ENCODE measurements at regions not wholly inside any gene's neighbourhood (a gene's known extent, or its start where the extent isn't known, plus 50 kb on each side); places are given as distances from the start of the nearest gene placed in this dataset.

- Histone ChIP-seq H3K9me3 (ENCODE audit: insufficient read depth, low read depth) (no peaks in the 10 kb centered on the region), H3K4me2 (peak overlapping the region; percentile 75), H3K9me2 (ENCODE audit: insufficient read depth) (no peaks in the 10 kb centered on the region), H2AFZ (peak overlapping the region; percentile 66; the same call in 1 of the 2 replicates), H3K27me3 (ENCODE audit: insufficient read depth, low read depth) (no peaks in the 10 kb centered on the region), H3K36me3 (ENCODE audit: low read depth) (no peaks in the 10 kb centered on the region), H3K4me1 (replicated peaks; ENCODE audit: insufficient read depth) (peaks cover 81% of the 10 kb centered on the region), H4K20me1 (ENCODE audit: insufficient read depth) (no peaks in the 10 kb centered on the region), H3K4me3 (no peak overlapping the region), H3F3A (ENCODE audit: insufficient read depth, low read depth) (peaks cover 55% of the 10 kb centered on the region), H3K27ac (peak overlapping the region; percentile 95), H3K79me2 (ENCODE audit: low read depth) (no peaks in the 10 kb centered on the region)
- CTCF ChIA-PET, result interaction anchor here (0.7 kb wide), 1 partner anchor 643 kb away, joined by 7 read pairs; no protein-coding TSS in a partner anchor
- POLR2A ChIA-PET (ENCODE audit: unreplicated experiment), result no interaction called here
- no peak for DNase-seq
- TF ChIP-seq, protein P1, sequence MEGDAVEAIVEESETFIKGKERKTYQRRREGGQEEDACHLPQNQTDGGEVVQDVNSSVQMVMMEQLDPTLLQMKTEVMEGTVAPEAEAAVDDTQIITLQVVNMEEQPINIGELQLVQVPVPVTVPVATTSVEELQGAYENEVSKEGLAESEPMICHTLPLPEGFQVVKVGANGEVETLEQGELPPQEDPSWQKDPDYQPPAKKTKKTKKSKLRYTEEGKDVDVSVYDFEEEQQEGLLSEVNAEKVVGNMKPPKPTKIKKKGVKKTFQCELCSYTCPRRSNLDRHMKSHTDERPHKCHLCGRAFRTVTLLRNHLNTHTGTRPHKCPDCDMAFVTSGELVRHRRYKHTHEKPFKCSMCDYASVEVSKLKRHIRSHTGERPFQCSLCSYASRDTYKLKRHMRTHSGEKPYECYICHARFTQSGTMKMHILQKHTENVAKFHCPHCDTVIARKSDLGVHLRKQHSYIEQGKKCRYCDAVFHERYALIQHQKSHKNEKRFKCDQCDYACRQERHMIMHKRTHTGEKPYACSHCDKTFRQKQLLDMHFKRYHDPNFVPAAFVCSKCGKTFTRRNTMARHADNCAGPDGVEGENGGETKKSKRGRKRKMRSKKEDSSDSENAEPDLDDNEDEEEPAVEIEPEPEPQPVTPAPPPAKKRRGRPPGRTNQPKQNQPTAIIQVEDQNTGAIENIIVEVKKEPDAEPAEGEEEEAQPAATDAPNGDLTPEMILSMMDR (conservative IDR thresholded peaks at IDR 0.05), result no peak
- no peak for TF ChIP-seq EZH2 (IDR thresholded peaks at IDR 0.05; ENCODE audit: low read depth)
- no TSS peak for BruUV-seq (replicated peaks)
- intact Hi-C loops (cut with micrococcal nuclease; ENCODE audit: unreplicated experiment), result loop anchor here (5.0 to 10.0 kb wide), 3 partner anchors 38 to 165 kb away; no protein-coding TSS in a partner anchor
These were observed 112.3 kb upstream of the NCOR2 start for GRCh38 chr12:124679533-124680371.

DNA sequence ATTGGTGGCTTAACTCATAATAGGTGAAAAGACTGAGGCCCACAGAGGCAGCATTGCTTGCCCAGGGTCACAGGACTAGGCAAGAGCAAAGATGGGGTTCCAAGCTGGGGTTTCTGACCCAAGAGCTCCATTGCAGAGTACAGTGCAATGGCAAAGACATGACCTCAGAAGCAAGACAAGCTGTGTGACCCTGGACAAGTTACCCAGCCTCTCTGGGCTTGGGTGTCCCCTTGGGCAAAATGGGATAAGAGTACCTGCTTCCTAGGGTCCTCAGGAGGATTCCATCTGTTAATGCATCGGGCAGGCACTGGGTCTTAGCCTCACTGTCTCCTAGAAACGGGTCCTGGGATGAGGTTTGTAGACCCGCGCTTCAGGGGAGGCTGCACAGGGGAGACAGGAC is 111.6 kb upstream of the NCOR2 start:
- Histone ChIP-seq H4K20me1 (ENCODE audit: insufficient read depth) (no peaks in the 10 kb centered on the region), H3K9me2 (ENCODE audit: insufficient read depth) (no peaks in the 10 kb centered on the region), H3K9me3 (ENCODE audit: insufficient read depth, low read depth) (no peaks in the 10 kb centered on the region), H3K36me3 (ENCODE audit: low read depth) (no peaks in the 10 kb centered on the region), H3F3A (ENCODE audit: insufficient read depth, low read depth) (peaks cover 48% of the 10 kb centered on the region), H3K4me3 (no peak overlapping the region), H3K4me2 (peak overlapping the region; percentile 47), H3K27ac (peak overlapping the region; percentile 95), H3K27me3 (ENCODE audit: insufficient read depth, low read depth) (no peaks in the 10 kb centered on the region), H2AFZ (peak overlapping the region; percentile 66; the same call in 1 of the 2 replicates), H3K4me1 (replicated peaks; ENCODE audit: insufficient read depth) (peaks cover 74% of the 10 kb centered on the region), H3K79me2 (ENCODE audit: low read depth) (no peaks in the 10 kb centered on the region)
- TF ChIP-seq, protein P1 (conservative IDR thresholded peaks at IDR 0.05), result no peak
- TF ChIP-seq EZH2 (IDR thresholded peaks at IDR 0.05; ENCODE audit: low read depth), result no peak
- DNase-seq, result no peak
- ChIA-PET POLR2A (ENCODE audit: unreplicated experiment) (no interaction called here), CTCF (no interaction called here)
- intact Hi-C loops (cut with micrococcal nuclease; ENCODE audit: unreplicated experiment), result no loop called here
- BruUV-seq (replicated peaks), result no TSS peak

DNA sequence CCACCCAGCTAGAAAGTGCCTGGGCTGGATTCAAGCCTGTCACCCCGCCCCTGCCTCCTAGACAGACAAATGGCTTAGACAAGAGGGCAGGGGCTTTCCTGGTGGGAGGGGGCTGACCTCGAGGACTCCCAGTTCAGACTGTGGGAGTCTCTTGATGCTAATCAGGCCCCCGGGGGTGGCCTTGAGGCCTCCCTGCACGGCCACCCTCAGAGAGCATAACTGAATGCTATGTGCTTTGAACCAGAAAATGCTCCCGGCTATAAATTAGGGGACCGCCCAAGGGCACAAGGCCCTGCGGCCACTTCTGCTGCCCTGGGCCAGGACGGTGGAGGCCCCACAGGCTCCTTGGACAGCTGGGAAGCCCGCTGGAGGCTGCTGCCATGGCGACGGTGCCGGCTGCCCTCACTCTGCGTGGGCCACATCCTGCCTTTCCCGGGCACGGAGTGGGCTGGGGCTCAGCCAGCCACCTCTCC is 111.0 kb upstream of the NCOR2 start:
- no peaks in the 10 kb centered on the region for H3K9me2 ChIP-seq (ENCODE audit: insufficient read depth)
- peaks cover 68% of the 10 kb centered on the region for H3K4me1 ChIP-seq (replicated peaks; ENCODE audit: insufficient read depth)
- H3K4me2 ChIP-seq, result no peak overlapping the region
- ChIA-PET POLR2A (ENCODE audit: unreplicated experiment) (no interaction called here), CTCF (no interaction called here)
- H3K27me3 ChIP-seq (ENCODE audit: insufficient read depth, low read depth), result no peaks in the 10 kb centered on the region
- no TSS peak for BruUV-seq (replicated peaks)
- H3K9me3 ChIP-seq (ENCODE audit: insufficient read depth, low read depth), result no peaks in the 10 kb centered on the region
- no peaks in the 10 kb centered on the region for H3K36me3 ChIP-seq (ENCODE audit: low read depth)
- TF ChIP-seq, protein P1 (conservative IDR thresholded peaks at IDR 0.05), result no peak
- peaks cover 42% of the 10 kb centered on the region for H3F3A ChIP-seq (ENCODE audit: insufficient read depth, low read depth)
- DNase-seq, result no peak
- H3K27ac ChIP-seq, result no peak overlapping the region
- H4K20me1 ChIP-seq (ENCODE audit: insufficient read depth), result no peaks in the 10 kb centered on the region
- H2AFZ ChIP-seq, result no peak overlapping the region
- intact Hi-C loops (cut with micrococcal nuclease; ENCODE audit: unreplicated experiment), result no loop called here
- H3K79me2 ChIP-seq (ENCODE audit: low read depth), result no peaks in the 10 kb centered on the region
- H3K4me3 ChIP-seq, result no peak overlapping the region
